ENCODE measurements at regions not wholly inside any gene's neighbourhood (a gene's known extent, or its start where the extent isn't known, plus 50 kb on each side); places are given as distances from the start of the nearest gene placed in this dataset.
"Not testable (repeated sequence)": the region's sequence is repeated elsewhere in the genome, so short reads cannot be mapped to it uniquely, and the experiment has no call there.

DNA sequence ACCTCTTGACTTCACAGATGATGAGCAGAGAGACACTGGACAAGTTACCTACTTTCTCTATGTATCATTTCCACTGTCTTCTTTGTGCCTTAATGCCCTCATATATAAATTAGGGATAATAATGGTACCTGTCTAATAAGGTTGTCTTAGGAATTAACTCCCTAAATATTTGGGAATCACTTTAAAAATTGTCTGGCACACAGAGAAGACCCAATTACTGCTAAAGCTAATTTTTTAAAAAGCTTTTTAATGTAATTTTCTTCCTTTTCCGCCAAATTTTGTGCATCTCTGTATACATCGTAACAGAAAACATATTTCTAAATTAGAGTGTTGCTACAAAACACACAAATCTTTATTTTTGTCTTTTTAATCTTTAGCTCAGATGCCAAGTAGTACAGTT, 816.8 kb upstream of the ADGRB3 start:
- POLR2A ChIA-PET (ENCODE audit: partially characterized antibody), result no interaction called here
- no peaks in the 10 kb centered on the region for H3K9me3 ChIP-seq (ENCODE audit: control insufficient read depth in 1 of 2, low read length in 2 of 2)
- no peaks in the 10 kb centered on the region for H3K36me3 ChIP-seq (ENCODE audit: insufficient read depth, low read length)
- H3K4me3 ChIP-seq (ENCODE audit: low read length in 2 of 2), result no peak overlapping the region
- Mint-ChIP-seq H3K27me3 (no peaks in the 10 kb centered on the region), H3K9me3 (peaks cover 6 to 47% (median 26%) of the 10 kb centered on the region in 8 donors), H3K27ac (no peak overlapping the region), H3K36me3 (no peaks in the 10 kb centered on the region), H3K4me1 (no peaks in the 10 kb centered on the region), H3K4me3 (no peak overlapping the region)
- no peaks in the 10 kb centered on the region for H3K27me3 ChIP-seq (ENCODE audit: insufficient read depth, low read length)
- intact Hi-C loops (cut with micrococcal nuclease), result no loop called here
- CTCF ChIA-PET (ENCODE audit: partially characterized antibody), result no interaction called here
- H3K4me1 ChIP-seq (ENCODE audit: insufficient read depth, low read length), result no peaks in the 10 kb centered on the region
- no peak for DNase-seq
- no peak overlapping the region for H3K27ac ChIP-seq (ENCODE audit: low read depth, low read length)

DNA sequence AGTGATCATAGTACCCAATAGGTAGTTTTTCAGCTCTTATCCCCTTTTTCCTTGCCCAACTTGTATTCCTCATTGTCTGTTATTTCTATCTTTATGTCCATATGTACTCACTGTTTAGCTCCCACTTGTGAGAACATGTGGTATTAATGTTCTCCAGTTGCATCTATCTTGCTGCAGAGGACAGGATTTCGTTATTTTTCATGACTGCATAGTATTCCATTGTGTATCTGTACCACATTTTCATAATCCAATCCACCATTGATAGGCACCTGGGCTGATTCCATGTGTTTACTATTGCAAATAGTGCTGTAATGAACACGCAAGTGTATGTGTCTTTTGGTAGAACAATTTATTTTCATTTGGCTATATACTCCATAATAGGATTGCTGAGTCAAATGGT, 819.5 kb upstream of the ADGRB3 start:
- ChIA-PET CTCF (ENCODE audit: partially characterized antibody) (no interaction called here), POLR2A (ENCODE audit: partially characterized antibody) (no interaction called here)
- H3K36me3 Mint-ChIP-seq, result no peaks in the 10 kb centered on the region
- no peaks in the 10 kb centered on the region for H3K27me3 Mint-ChIP-seq
- intact Hi-C loops (cut with micrococcal nuclease), result no loop called here
- Histone ChIP-seq H3K36me3 (ENCODE audit: insufficient read depth, low read length) (no peaks in the 10 kb centered on the region), H3K4me1 (ENCODE audit: insufficient read depth, low read length) (no peaks in the 10 kb centered on the region), H3K4me3 (ENCODE audit: low read length in 2 of 2) (no peak overlapping the region), H3K27ac (ENCODE audit: low read depth, low read length) (no peak overlapping the region), H3K9me3 (ENCODE audit: control insufficient read depth in 1 of 2, low read length in 2 of 2) (no peaks in the 10 kb centered on the region), H3K27me3 (ENCODE audit: insufficient read depth, low read length) (no peaks in the 10 kb centered on the region)
- H3K4me1 Mint-ChIP-seq, result no peaks in the 10 kb centered on the region
- H3K4me3 Mint-ChIP-seq, result no peak overlapping the region
- peaks cover 3 to 58% (median 27%) of the 10 kb centered on the region in 8 donors for H3K9me3 Mint-ChIP-seq
- DNase-seq, result no peak
- H3K27ac Mint-ChIP-seq, result no peak overlapping the region

DNA sequence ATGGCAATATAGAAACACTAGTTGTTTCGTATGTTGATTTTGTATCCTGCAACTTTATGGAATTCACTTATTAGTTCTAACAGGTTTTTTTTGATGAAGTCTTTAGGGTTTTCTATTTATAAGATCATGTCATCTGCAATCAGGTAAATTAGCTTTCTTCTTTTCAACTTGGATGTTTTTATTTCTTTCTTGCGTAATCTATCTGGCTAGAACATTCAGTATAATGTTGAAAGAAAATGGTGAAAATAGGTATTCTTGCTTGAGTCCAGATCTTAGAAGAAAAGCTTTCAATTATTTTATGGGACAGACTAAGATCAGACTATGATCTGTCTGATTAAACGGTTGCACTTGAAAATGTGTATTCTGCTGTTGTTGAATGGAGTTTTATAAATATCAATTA, 820.8 kb upstream of the ADGRB3 start:
- H3K36me3 ChIP-seq (ENCODE audit: insufficient read depth, low read length), result no peaks in the 10 kb centered on the region
- Mint-ChIP-seq H3K27me3 (no peaks in the 10 kb centered on the region), H3K27ac (no peak overlapping the region), H3K9me3 (peaks cover 3 to 47% (median 24%) of the 10 kb centered on the region in 8 donors), H3K36me3 (no peaks in the 10 kb centered on the region), H3K4me1 (no peaks in the 10 kb centered on the region), H3K4me3 (no peak overlapping the region)
- H3K4me1 ChIP-seq (ENCODE audit: insufficient read depth, low read length), result no peaks in the 10 kb centered on the region
- H3K27ac ChIP-seq (ENCODE audit: low read depth, low read length), result no peak overlapping the region
- no peaks in the 10 kb centered on the region for H3K27me3 ChIP-seq (ENCODE audit: insufficient read depth, low read length)
- no peak for DNase-seq
- ChIA-PET CTCF (ENCODE audit: partially characterized antibody) (no interaction called here), POLR2A (ENCODE audit: partially characterized antibody) (no interaction called here)
- H3K4me3 ChIP-seq (ENCODE audit: low read length in 2 of 2), result no peak overlapping the region
- no peaks in the 10 kb centered on the region for H3K9me3 ChIP-seq (ENCODE audit: control insufficient read depth in 1 of 2, low read length in 2 of 2)
- intact Hi-C loops (cut with micrococcal nuclease), result no loop called here

DNA sequence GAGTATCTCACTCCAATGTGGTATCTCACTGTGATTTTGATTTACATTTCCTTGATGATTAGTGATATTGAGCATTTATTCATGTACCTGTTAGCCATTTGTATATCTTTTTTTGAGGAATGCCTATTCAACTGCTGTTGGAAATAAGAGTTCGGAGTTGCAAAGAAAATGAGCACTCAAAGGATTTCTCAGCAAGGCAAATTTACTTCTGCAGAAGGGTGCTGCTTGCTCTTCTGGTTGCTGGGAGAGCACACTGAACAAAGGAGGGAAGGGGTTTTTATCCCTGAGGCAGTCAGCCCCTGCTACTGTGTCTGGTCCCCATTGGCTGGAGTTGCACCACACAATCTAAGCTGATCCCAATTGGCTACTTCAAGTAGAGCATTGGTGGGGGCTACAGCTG, 822.4 kb upstream of the ADGRB3 start:
- Mint-ChIP-seq H3K36me3 (no peaks in the 10 kb centered on the region), H3K27ac (no peak overlapping the region), H3K27me3 (no peaks in the 10 kb centered on the region), H3K4me3 (peak overlapping the region in 1 of 8 donors; percentile 20), H3K4me1 (no peaks in the 10 kb centered on the region), H3K9me3 (peaks cover 3 to 47% (median 24%) of the 10 kb centered on the region in 8 donors)
- no peak overlapping the region for H3K4me3 ChIP-seq (ENCODE audit: low read length in 2 of 2)
- H3K4me1 ChIP-seq (ENCODE audit: insufficient read depth, low read length), result no peaks in the 10 kb centered on the region
- intact Hi-C loops (cut with micrococcal nuclease), result no loop called here
- H3K27ac ChIP-seq (ENCODE audit: low read depth, low read length), result no peak overlapping the region
- no peaks in the 10 kb centered on the region for H3K27me3 ChIP-seq (ENCODE audit: insufficient read depth, low read length)
- CTCF ChIA-PET (ENCODE audit: partially characterized antibody), result no interaction called here
- H3K9me3 ChIP-seq (ENCODE audit: control insufficient read depth in 1 of 2, low read length in 2 of 2), result no peaks in the 10 kb centered on the region
- no peak for DNase-seq
- no peaks in the 10 kb centered on the region for H3K36me3 ChIP-seq (ENCODE audit: insufficient read depth, low read length)
- POLR2A ChIA-PET (ENCODE audit: partially characterized antibody), result no interaction called here

DNA sequence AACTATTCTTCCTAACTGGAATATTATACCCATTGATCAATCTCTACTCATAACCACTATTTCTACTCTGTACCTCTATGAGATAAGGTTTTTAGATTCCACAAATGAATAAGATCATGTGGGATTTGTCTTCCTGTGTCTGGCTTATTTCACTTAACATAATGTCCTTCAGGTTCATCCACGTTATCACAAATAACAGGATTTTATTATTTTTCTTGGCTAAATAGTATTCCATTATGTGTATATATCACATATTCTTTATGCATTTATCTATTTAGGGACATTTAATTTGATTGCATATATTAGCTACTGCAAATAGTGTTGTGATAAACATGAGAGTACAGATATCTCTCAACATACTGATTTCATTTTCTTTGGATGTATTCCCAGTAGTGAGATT, 823.0 kb upstream of the ADGRB3 start:
- CTCF ChIA-PET (ENCODE audit: partially characterized antibody), result no interaction called here
- no peaks in the 10 kb centered on the region for H3K9me3 ChIP-seq (ENCODE audit: control insufficient read depth in 1 of 2, low read length in 2 of 2)
- H3K4me1 Mint-ChIP-seq, result no peaks in the 10 kb centered on the region
- H3K4me3 Mint-ChIP-seq, result no peak overlapping the region
- no peaks in the 10 kb centered on the region for H3K27me3 ChIP-seq (ENCODE audit: insufficient read depth, low read length)
- no peaks in the 10 kb centered on the region for H3K36me3 ChIP-seq (ENCODE audit: insufficient read depth, low read length)
- no peaks in the 10 kb centered on the region for H3K27me3 Mint-ChIP-seq
- peaks cover 3 to 48% (median 24%) of the 10 kb centered on the region in 8 donors for H3K9me3 Mint-ChIP-seq
- intact Hi-C loops (cut with micrococcal nuclease), result no loop called here
- POLR2A ChIA-PET (ENCODE audit: partially characterized antibody), result no interaction called here
- no peaks in the 10 kb centered on the region for H3K4me1 ChIP-seq (ENCODE audit: insufficient read depth, low read length)
- no peak for DNase-seq
- no peak overlapping the region for H3K27ac ChIP-seq (ENCODE audit: low read depth, low read length)
- H3K4me3 ChIP-seq (ENCODE audit: low read length in 2 of 2), result no peak overlapping the region
- no peaks in the 10 kb centered on the region for H3K36me3 Mint-ChIP-seq
- H3K27ac Mint-ChIP-seq, result no peak overlapping the region

DNA sequence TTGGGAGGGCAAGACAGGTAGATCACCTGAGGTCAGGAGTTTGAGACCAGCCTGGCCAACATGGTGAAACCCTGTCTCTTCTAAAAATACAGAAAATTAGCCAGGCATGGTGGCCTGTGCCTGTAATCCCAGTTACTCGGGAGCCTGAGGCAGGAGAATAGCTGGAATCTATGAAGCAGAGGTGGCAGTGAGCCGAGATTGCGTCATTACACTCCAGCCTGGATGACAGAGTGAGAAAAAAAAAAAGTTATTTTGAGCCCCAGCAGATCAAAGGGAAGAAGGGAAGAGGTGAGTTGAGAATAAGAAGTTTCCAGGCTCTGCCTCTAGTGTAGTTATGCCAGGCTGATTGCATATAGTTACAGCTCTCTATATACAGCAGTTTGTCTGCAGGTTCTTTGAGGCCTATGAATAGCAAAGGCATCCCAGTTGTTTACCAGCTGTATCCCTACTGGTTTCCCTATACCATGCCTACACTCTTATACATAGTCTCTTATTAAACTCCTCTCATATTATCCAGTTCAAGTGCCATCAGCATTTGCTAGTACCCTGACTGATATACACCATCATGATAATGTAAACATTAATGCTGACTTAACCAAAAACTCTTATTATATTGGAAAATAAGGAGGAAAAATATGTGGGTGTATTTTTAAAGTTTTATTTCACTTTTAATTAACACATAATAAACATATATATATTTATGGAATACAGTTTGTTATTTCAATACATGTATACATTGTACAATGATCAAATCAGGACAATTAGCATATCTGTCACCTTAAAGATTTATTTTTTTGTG, 823.6 kb upstream of the ADGRB3 start:
- Mint-ChIP-seq H3K9me3 (peaks cover 8 to 48% (median 24%) of the 10 kb centered on the region in 8 donors), H3K36me3 (no peaks in the 10 kb centered on the region), H3K4me3 (no peak overlapping the region), H3K27me3 (no peaks in the 10 kb centered on the region), H3K27ac (no peak overlapping the region), H3K4me1 (no peaks in the 10 kb centered on the region)
- no peak overlapping the region for H3K4me3 ChIP-seq (ENCODE audit: low read length in 2 of 2)
- intact Hi-C loops (cut with micrococcal nuclease), result no loop called here
- H3K9me3 ChIP-seq (ENCODE audit: control insufficient read depth in 1 of 2, low read length in 2 of 2), result no peaks in the 10 kb centered on the region
- CTCF ChIA-PET (ENCODE audit: partially characterized antibody), result no interaction called here
- H3K27me3 ChIP-seq (ENCODE audit: insufficient read depth, low read length), result no peaks in the 10 kb centered on the region
- no peak for DNase-seq
- no peaks in the 10 kb centered on the region for H3K36me3 ChIP-seq (ENCODE audit: insufficient read depth, low read length)
- POLR2A ChIA-PET (ENCODE audit: partially characterized antibody), result no interaction called here
- H3K4me1 ChIP-seq (ENCODE audit: insufficient read depth, low read length), result no peaks in the 10 kb centered on the region
- no peak overlapping the region for H3K27ac ChIP-seq (ENCODE audit: low read depth, low read length)

DNA sequence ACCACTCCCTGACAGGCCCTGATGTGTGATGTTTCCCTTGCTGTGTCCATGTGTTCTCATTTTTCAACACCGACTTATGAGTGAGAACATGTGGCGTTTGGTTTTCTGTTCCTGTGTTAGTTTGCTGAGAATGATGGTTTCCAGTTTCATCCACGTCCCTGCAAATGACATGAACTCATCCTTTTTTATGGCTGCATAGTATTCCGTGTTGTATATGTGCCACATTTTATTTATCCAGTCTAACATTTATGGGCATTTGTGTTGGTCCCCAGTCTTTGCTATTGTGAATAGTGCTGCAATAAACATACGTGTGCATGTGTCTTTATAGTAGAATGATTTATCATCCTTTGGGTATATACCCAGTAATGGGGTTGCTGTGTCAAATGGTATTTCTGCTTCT, 830.3 kb upstream of the ADGRB3 start:
- H3K9me3 Mint-ChIP-seq, result peaks cover 6 to 33% (median 9%) of the 10 kb centered on the region in 8 donors
- H3K27me3 Mint-ChIP-seq; H3K4me3 Mint-ChIP-seq; CTCF ChIA-PET (ENCODE audit: partially characterized antibody); DNase-seq; H3K4me1 ChIP-seq (ENCODE audit: insufficient read depth, low read length); intact Hi-C loops (cut with micrococcal nuclease); H3K4me3 ChIP-seq (ENCODE audit: low read length in 2 of 2); POLR2A ChIA-PET (ENCODE audit: partially characterized antibody); H3K9me3 ChIP-seq (ENCODE audit: control insufficient read depth in 1 of 2, low read length in 2 of 2); H3K4me1 Mint-ChIP-seq; H3K36me3 ChIP-seq (ENCODE audit: insufficient read depth, low read length); H3K27ac Mint-ChIP-seq; H3K27me3 ChIP-seq (ENCODE audit: insufficient read depth, low read length); H3K36me3 Mint-ChIP-seq; H3K27ac ChIP-seq (ENCODE audit: low read depth, low read length): not testable (repeated sequence)

DNA sequence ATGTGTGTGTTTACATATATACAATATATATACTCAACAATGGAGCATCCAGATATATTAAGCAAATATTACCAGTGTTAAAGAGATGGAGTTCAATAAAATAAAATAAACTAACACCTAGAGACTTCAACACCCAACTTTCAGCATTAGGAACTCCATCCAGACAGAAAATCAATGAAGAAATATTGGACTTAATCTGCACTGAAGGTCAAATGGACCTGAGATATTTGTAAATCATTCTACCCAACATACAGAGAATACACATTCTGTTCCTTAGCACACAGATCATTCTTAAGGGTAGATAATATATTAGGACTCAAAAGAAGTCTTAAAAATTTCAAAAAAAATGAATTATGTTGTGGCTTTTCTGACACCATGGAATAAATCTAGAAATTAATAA, 832.3 kb upstream of the ADGRB3 start:
- Histone ChIP-seq H3K27ac (ENCODE audit: low read depth, low read length) (no peak overlapping the region), H3K9me3 (ENCODE audit: control insufficient read depth in 1 of 2, low read length in 2 of 2) (no peaks in the 10 kb centered on the region), H3K4me1 (ENCODE audit: insufficient read depth, low read length) (no peaks in the 10 kb centered on the region), H3K36me3 (ENCODE audit: insufficient read depth, low read length) (no peaks in the 10 kb centered on the region), H3K4me3 (ENCODE audit: low read length in 2 of 2) (no peak overlapping the region), H3K27me3 (ENCODE audit: insufficient read depth, low read length) (no peaks in the 10 kb centered on the region)
- ChIA-PET CTCF (ENCODE audit: partially characterized antibody) (no interaction called here), POLR2A (ENCODE audit: partially characterized antibody) (no interaction called here)
- H3K27ac Mint-ChIP-seq, result no peak overlapping the region
- no peaks in the 10 kb centered on the region for H3K27me3 Mint-ChIP-seq
- no peaks in the 10 kb centered on the region for H3K36me3 Mint-ChIP-seq
- H3K4me3 Mint-ChIP-seq, result no peak overlapping the region
- peaks cover 6 to 42% (median 15%) of the 10 kb centered on the region in 8 donors for H3K9me3 Mint-ChIP-seq
- H3K4me1 Mint-ChIP-seq, result no peaks in the 10 kb centered on the region
- DNase-seq, result no peak
- intact Hi-C loops (cut with micrococcal nuclease), result no loop called here
